GM23248 (cell line): ENCODE measurements at regions not wholly inside any gene's neighbourhood (a gene's known extent, or its start where the extent isn't known, plus 50 kb on each side); places are given as distances from the start of the nearest gene placed in this dataset.

Experiments used
- EZH2 ChIP-seq: fragments of 200-600 bp; sonication (generic); IDR thresholded peaks from 2 replicates; pipeline ENCODE4 v1.6.1; 2018; ENCODE audit warnings: antibody characterized with exemption, mild to moderate bottlenecking; ENCODE audit not compliant: insufficient read depth, poor library complexity, severe bottlenecking
- EZH2phosphoT487 ChIP-seq: fragments of 200-600 bp; sonication (generic); IDR thresholded peaks from 2 replicates; pipeline ENCODE4 v1.6.1; 2018; ENCODE audit warnings: antibody characterized with exemption, moderate library complexity, mild to moderate bottlenecking, low read depth; ENCODE audit not compliant: insufficient read depth

DNA sequence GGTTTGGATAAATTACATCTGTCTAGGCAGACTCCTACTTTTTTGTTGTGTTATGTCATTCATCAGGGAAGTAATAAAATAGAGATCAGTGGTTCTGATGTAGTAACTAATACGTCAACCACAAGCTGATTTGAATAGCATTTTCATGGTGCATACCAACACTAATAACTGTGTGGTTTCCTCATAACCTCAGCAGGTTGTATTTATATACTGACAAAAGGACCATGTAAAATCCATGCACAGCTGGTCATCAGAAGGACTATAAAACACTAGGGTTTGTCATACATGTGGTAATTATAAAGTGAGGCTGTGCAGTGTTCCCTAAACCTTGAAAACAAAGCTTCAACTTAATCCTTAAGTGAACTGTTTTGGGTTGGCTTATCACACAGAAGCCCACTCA, 216.8 kb upstream of the RBMS3 start:
- TF ChIP-seq EZH2phosphoT487 (no peak), EZH2 (no peak)
